NCI-H2171 treated with DMSO at 0.1 percent for 48 hours (cell line): ENCODE measurements at regions not wholly inside any gene's neighbourhood (a gene's known extent, or its start where the extent isn't known, plus 50 kb on each side); places are given as distances from the start of the nearest gene placed in this dataset.

Experiments
- DNase-seq: peaks from one replicate; lab custom pipeline; 2025; lab: John Stamatoyannopoulos, UW

- no peak for DNase-seq
Observed at GRCh38 chr4:8698341-8699062, 105.9 kb downstream of the CPZ start.

GRCh38 chr4:8697826-8698225, 105.3 kb downstream of the CPZ start:
- no peak for DNase-seq

- DNase-seq: no peak
Observed at GRCh38 chr4:8696369-8697127, 104.0 kb downstream of the CPZ start.

GRCh38 chr4:8695237-8696219, 103.0 kb downstream of the CPZ start:
- DNase-seq: no peak

- DNase-seq: no peak
Observed at GRCh38 chr4:8694651-8695151, 102.1 kb downstream of the CPZ start.

GRCh38 chr4:8694226-8694625, 101.7 kb downstream of the CPZ start:
- no peak for DNase-seq

GRCh38 chr4:8691151-8691775, 98.7 kb downstream of the CPZ start:
- no peak for DNase-seq

GRCh38 chr4:8690216-8691150, 97.9 kb downstream of the CPZ start:
- DNase-seq: no peak

GRCh38 chr4:8689741-8690140, 97.2 kb downstream of the CPZ start:
- no peak for DNase-seq

- no peak for DNase-seq
Observed at GRCh38 chr4:8688908-8689445, 96.4 kb downstream of the CPZ start.

GRCh38 chr4:8688041-8688907, 95.7 kb downstream of the CPZ start:
- DNase-seq: no peak

- DNase-seq: no peak
Observed at GRCh38 chr4:8687083-8687482, 94.5 kb downstream of the CPZ start.

GRCh38 chr4:8685831-8686230, 93.3 kb downstream of the CPZ start:
- DNase-seq: no peak

GRCh38 chr4:8683462-8683861, 90.9 kb downstream of the CPZ start:
- DNase-seq: no peak

- no peak for DNase-seq
Observed at GRCh38 chr4:8682725-8683124, 90.2 kb downstream of the CPZ start.

- DNase-seq: no peak
Observed at GRCh38 chr4:8682296-8682695, 89.7 kb downstream of the CPZ start.

GRCh38 chr4:8681391-8681790, 88.8 kb downstream of the CPZ start:
- DNase-seq: no peak

GRCh38 chr4:8679032-8679431, 86.5 kb downstream of the CPZ start:
- no peak for DNase-seq

- DNase-seq: no peak
Observed at GRCh38 chr4:8676676-8677075, 84.1 kb downstream of the CPZ start.
